K562 (cell line): ENCODE measurements at regions not wholly inside any gene's neighbourhood (a gene's known extent, or its start where the extent isn't known, plus 50 kb on each side); places are given as distances from the start of the nearest gene placed in this dataset.

ENCODE experiments used
- ATAC-seq: fragments of 200-7000 bp; cut with Tn5 transposase; 3 replicates; pipeline ENCODE4 v1.9.1; 2020; ENCODE audit warnings: moderate library complexity
- BruUV-seq: library from RNA; stranded (reverse); fragments of 400-500 nt; replicated peaks from 2 replicates; lab custom pipeline; 2021; lab: Mats Ljungman, UMichigan
- CTCF ChIA-PET: fragments of 300-600 bp; formaldehyde crosslinking; extraction: SDS; loops from one replicate; lab custom pipeline; 2021; ENCODE audit warnings: low intra/inter-chr PET ratio; lab: Yijun Ruan, JAX
- POLR2A ChIA-PET: fragments of 300-600, 350-650 bp; sonication (Branson Sonifier 250); formaldehyde crosslinking; extraction: SDS; loops from one replicate; lab custom pipeline; 2021; ENCODE audit warnings: antibody characterized with exemption, inconsistent platforms; lab: Yijun Ruan, JAX
- DNase-seq, 4 experiments: peaks; one replicate each; pipeline versions ENCODE4 v3.0.0 to v3.0.0-alpha.2; 2011 to 2018; ENCODE audit warnings: low spot score in 3 of 4, mixed read lengths in 3 of 4; ENCODE audit errors: extremely low read depth in 1 of 4
- FAIRE-seq: peaks from 2 replicates; lab custom pipeline; 2011; peaks lifted over from hg19 to GRCh38; lab: Jason Lieb, UNC
- H2AFZ ChIP-seq: 2 replicates; pipeline ENCODE4 v1.6.0; 2011; ENCODE audit warnings: low read depth, low read length, control low read depth, inconsistent platforms
- H3K27ac ChIP-seq: fragments of 200-600 bp; 3 replicates; pipeline ENCODE4 v1.8.0; 2011; ENCODE audit warnings: low read depth, mild to moderate bottlenecking, control low read depth, inconsistent platforms, low read length, moderate library complexity, mixed read lengths; ENCODE audit errors: extremely low read depth
- H3K27me3 ChIP-seq, 2 experiments: fragments of 300-600 bp in 1 of 2; 2 replicates in 1 of 2; 3 replicates in 1 of 2; pipeline versions ENCODE4 v1.6.0 to v1.8.0; 2011; ENCODE audit warnings: inconsistent platforms in 2 of 2, low read length in 2 of 2, mild to moderate bottlenecking in 1 of 2, mixed read lengths in 1 of 2, moderate library complexity in 1 of 2; ENCODE audit not compliant: control insufficient read depth in 2 of 2, insufficient read depth in 2 of 2
- H3K36me3 ChIP-seq: fragments of 300-600 bp; 3 replicates; pipeline ENCODE4 v1.8.0; 2011; ENCODE audit warnings: mild to moderate bottlenecking, low read length, inconsistent platforms; ENCODE audit not compliant: control insufficient read depth, insufficient read depth
- H3K4me1 ChIP-seq, 2 experiments: fragments of 200-600 bp in 1 of 2; replicated peaks in 1 of 2; 2 replicates in 1 of 2; 3 replicates in 1 of 2; pipeline versions ENCODE4 v1.5.1 to v1.8.0; 2011; ENCODE audit warnings: inconsistent platforms in 2 of 2, low read length in 2 of 2, mild to moderate bottlenecking in 1 of 2, mixed read lengths in 1 of 2, moderate library complexity in 1 of 2; ENCODE audit not compliant: control insufficient read depth in 2 of 2, insufficient read depth in 2 of 2
- H3K4me2 ChIP-seq: 2 replicates; pipeline ENCODE4 v1.6.1; 2011; ENCODE audit warnings: low read length, control low read depth, inconsistent platforms, mixed read lengths; ENCODE audit not compliant: insufficient read depth
- H3K4me3 ChIP-seq: fragments of 200-600 bp; sonication (generic), shearing (Covaris generic); 2 replicates; pipeline ENCODE4 v1.5.1; 2016; ENCODE audit warnings: control low read depth, inconsistent platforms
- H3K79me2 ChIP-seq: fragments of 200-600 bp; 3 replicates; pipeline ENCODE4 v1.8.0; 2011; ENCODE audit warnings: low read length, inconsistent platforms; ENCODE audit not compliant: control insufficient read depth, insufficient read depth
- H3K9ac ChIP-seq, 2 experiments: 2 replicates each; pipeline versions ENCODE4 v1.6.0 to v1.6.1; 2011; ENCODE audit warnings: low read depth in 2 of 2, low read length in 2 of 2, control low read depth in 1 of 2, inconsistent platforms in 1 of 2, mild to moderate bottlenecking in 1 of 2, mixed read lengths in 1 of 2; ENCODE audit not compliant: insufficient read depth in 1 of 2
- H3K9me1 ChIP-seq: one replicate; pipeline ENCODE4 v1.6.0; 2011; ENCODE audit warnings: inconsistent platforms, mild to moderate bottlenecking, low read length, moderate library complexity; ENCODE audit not compliant: control insufficient read depth, insufficient read depth
- H3K9me3 ChIP-seq: replicated peaks from 2 replicates; pipeline ENCODE4 v1.5.1; 2011; ENCODE audit warnings: low read depth, low read length, inconsistent platforms; ENCODE audit not compliant: control insufficient read depth, insufficient read depth
- H4K20me1 ChIP-seq: replicated peaks from 2 replicates; pipeline ENCODE4 v1.6.1; 2011; ENCODE audit warnings: low read length, inconsistent platforms, mixed read lengths; ENCODE audit not compliant: control insufficient read depth, insufficient read depth
- EWSR1 ChIP-seq: fragments of 450-650 bp; IDR thresholded peaks from 2 replicates; pipeline ENCODE4 v1.6.1; 2018; ENCODE audit warnings: borderline replicate concordance, mild to moderate bottlenecking, low read depth, moderate library complexity; ENCODE audit not compliant: partially characterized antibody
- NCOA2 ChIP-seq, 2 experiments: fragments of 450-650 bp; IDR thresholded peaks; 2 replicates each; pipeline ENCODE4 v1.6.1; 2018; ENCODE audit warnings: mild to moderate bottlenecking in 2 of 2, moderate library complexity in 1 of 2; ENCODE audit not compliant: partially characterized antibody in 2 of 2
- RBM25 ChIP-seq: fragments of 200-400 bp; formaldehyde crosslinking; IDR thresholded peaks from 2 replicates; pipeline ENCODE4 v1.6.1; 2018; ENCODE audit warnings: low read length, low read depth, moderate library complexity; ENCODE audit not compliant: severe bottlenecking
- SREBF1 ChIP-seq: fragments of 150-350 bp; IDR thresholded peaks from 2 replicates; pipeline ENCODE4 v1.6.1; 2014; ENCODE audit warnings: antibody characterized with exemption, low read depth, low read length, borderline replicate concordance
- SRSF1 ChIP-seq: fragments of 200-400 bp; formaldehyde crosslinking; IDR thresholded peaks from 2 replicates; pipeline ENCODE4 v1.6.1; 2017; ENCODE audit warnings: mild to moderate bottlenecking, low read depth, low read length, moderate library complexity
- ZFP36 ChIP-seq: fragments of 150-350 bp; IDR thresholded peaks from 2 replicates; pipeline ENCODE4 v1.6.1; 2018; ENCODE audit warnings: low read length, low read depth; ENCODE audit not compliant: partially characterized antibody
- ZNF384 ChIP-seq: IDR thresholded peaks from 2 replicates; pipeline ENCODE4 v1.6.1; 2012; ENCODE audit warnings: low read depth, low read length, improper control_type of control experiment
- WGBS: fragments of 100-300 bp; shearing (Covaris generic); methylation state at CpG from one replicate; pipeline ENCODE4 v1.1.6; 2016; ENCODE audit warnings: low coverage, mixed read lengths; ENCODE audit not compliant: insufficient coverage; ENCODE audit errors: missing lambda C conversion rate; 5-methylcytosine and 5-hydroxymethylcytosine counted together
- in situ Hi-C: fragments of 300-500 bp; cut with MboI; formaldehyde crosslinking; loops from 4 replicates; pipeline ENCODE4 v1.15.0; 2018; ENCODE audit warnings: inconsistent platforms, mixed read lengths
- intact Hi-C: fragments of 100-400 bp; cut with micrococcal nuclease; formaldehyde crosslinking; loops from 2 replicates; pipeline ENCODE4 v1.14.2; 2022
- TF ChIP-seq, protein P1 (sequence below), 3 experiments: IDR thresholded peaks in 2 of 3; conservative IDR thresholded peaks in 1 of 3; 2 replicates each; pipeline ENCODE4 v1.5.1; 2011 to 2012; ENCODE audit warnings: low read length in 3 of 3, mild to moderate bottlenecking in 3 of 3, control low read depth in 2 of 3, improper control_type of control experiment in 1 of 3, inconsistent platforms in 1 of 3, low read depth in 1 of 3, mixed read lengths in 1 of 3, moderate library complexity in 1 of 3; ENCODE audit not compliant: insufficient read depth in 2 of 3

DNA sequence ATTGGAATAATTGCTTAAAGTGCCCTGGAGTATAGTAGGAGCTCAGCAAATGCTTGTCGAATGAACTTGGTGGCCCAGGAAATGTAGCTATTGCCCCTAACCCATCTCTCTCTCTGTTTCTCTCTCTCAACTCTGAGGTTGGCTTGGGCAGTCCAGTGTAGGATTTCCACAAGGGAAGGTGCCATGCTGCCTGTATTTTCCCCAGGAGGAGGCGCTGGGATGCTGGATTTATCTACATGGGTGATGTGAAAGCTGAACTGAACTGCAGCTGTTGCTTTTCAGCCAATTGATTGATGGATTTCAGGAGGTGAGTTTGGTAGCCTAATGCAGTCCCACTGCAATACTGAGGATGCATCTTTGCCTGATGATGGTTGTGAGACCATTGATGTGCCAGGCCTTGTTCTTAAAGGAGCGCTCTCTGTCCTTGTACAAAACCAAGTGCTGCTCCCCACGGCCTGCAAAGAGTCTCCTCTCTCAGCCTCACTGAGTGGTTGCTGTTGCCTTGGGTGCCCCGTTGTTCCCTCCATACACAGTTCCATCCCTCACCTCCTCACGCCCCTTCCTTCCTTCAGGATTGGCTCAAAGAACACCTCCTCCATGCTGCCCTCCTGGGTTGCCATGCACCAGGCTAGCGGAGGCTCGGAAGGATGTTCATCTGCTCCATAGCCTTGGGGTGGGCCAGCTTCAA is 200.6 kb downstream of the GLRX3 start:
- DNase-seq (peak in 1 of 4 experiments; percentile 1), FAIRE-seq (no peak), ATAC-seq (no peak)
- Histone ChIP-seq H3K4me1 (no peaks in the 10 kb centered on the region), H3K27me3 (peaks cover 0 to 10% of the 10 kb centered on the region in 2 experiments; a peak in 1 of 5 replicates), H3K9me3 (no peaks in the 10 kb centered on the region), H3K36me3 (no peaks in the 10 kb centered on the region), H3K4me3 (no peak overlapping the region), H3K27ac (no peak overlapping the region), H3K9ac (no peak overlapping the region), H3K79me2 (no peaks in the 10 kb centered on the region), H3K9me1 (no peaks in the 10 kb centered on the region), H3K4me2 (no peak overlapping the region), H2AFZ (no peak overlapping the region), H4K20me1 (no peaks in the 10 kb centered on the region)
- intact Hi-C loops, result no loop called here
- WGBS, result 2% methylated on average over 5 of the region's 8 CpGs
- BruUV-seq, result no TSS peak
- TF ChIP-seq ZFP36, result peak; percentile 92
- no peak for TF ChIP-seq ZNF384
- TF ChIP-seq, protein P1, sequence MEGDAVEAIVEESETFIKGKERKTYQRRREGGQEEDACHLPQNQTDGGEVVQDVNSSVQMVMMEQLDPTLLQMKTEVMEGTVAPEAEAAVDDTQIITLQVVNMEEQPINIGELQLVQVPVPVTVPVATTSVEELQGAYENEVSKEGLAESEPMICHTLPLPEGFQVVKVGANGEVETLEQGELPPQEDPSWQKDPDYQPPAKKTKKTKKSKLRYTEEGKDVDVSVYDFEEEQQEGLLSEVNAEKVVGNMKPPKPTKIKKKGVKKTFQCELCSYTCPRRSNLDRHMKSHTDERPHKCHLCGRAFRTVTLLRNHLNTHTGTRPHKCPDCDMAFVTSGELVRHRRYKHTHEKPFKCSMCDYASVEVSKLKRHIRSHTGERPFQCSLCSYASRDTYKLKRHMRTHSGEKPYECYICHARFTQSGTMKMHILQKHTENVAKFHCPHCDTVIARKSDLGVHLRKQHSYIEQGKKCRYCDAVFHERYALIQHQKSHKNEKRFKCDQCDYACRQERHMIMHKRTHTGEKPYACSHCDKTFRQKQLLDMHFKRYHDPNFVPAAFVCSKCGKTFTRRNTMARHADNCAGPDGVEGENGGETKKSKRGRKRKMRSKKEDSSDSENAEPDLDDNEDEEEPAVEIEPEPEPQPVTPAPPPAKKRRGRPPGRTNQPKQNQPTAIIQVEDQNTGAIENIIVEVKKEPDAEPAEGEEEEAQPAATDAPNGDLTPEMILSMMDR (IDR thresholded peaks at IDR 0.05 in 2 of 3, conservative IDR thresholded peaks at IDR 0.05 in 1 of 3; ENCODE audit: insufficient read depth in 2 of 3, low read depth in 1 of 3, low read length in 3 of 3), result peak in 2 of 3 experiments; percentile 2 to 20; a peak in 2 of 6 replicates
- TF ChIP-seq NCOA2 (IDR thresholded peaks at IDR 0.05; ENCODE audit: partially characterized antibody in 2 of 2), result no peak
- TF ChIP-seq SRSF1, result no peak
- TF ChIP-seq EWSR1, result no peak
- TF ChIP-seq SREBF1, result no peak
- peak; percentile 62 for TF ChIP-seq RBM25
- ChIA-PET CTCF (no interaction called here), POLR2A (interaction anchor here (0.6 kb wide), 1 partner anchor 10 kb away, joined by 3 read pairs; no protein-coding TSS in a partner anchor)
- in situ Hi-C loops, result no loop called here
